Panc1 (cell line): ENCODE measurements at regions not wholly inside any gene's neighbourhood (a gene's known extent, or its start where the extent isn't known, plus 50 kb on each side); places are given as distances from the start of the nearest gene placed in this dataset.

Source experiments
- ATAC-seq: fragments of 200-7000 bp; cut with Tn5 transposase; 2 replicates; pipeline ENCODE4 v1.9.1; 2020; ENCODE audit warnings: mild to moderate bottlenecking, moderate library complexity
- BruUV-seq: library from RNA; stranded (reverse); fragments of 400-500 nt; replicated peaks from 2 replicates; lab custom pipeline; 2021; lab: Mats Ljungman, UMichigan
- CTCF ChIA-PET: fragments of 300-600 bp; sonication (Branson Sonifier 250); formaldehyde crosslinking; loops from one replicate; lab custom pipeline; 2022; ENCODE audit warnings: antibody characterized with exemption; lab: Charles Lee
- POLR2A ChIA-PET: fragments of 300-600 bp; sonication (Branson Sonifier 250); formaldehyde crosslinking; loops from one replicate; lab custom pipeline; 2022; ENCODE audit warnings: antibody characterized with exemption; lab: Charles Lee
- DNase-seq: peaks from one replicate; pipeline ENCODE4 v3.0.0-alpha.2; 2010; ENCODE audit warnings: low read depth, low spot score
- H3K27ac ChIP-seq: 2 replicates; pipeline ENCODE4 v1.5.1; 2011; ENCODE audit warnings: mild to moderate bottlenecking, low read length, inconsistent platforms
- H3K27me3 ChIP-seq: fragments of 200-500 bp; sonication (Bioruptor generic); 2 replicates; pipeline ENCODE4 v1.6.0; 2014; ENCODE audit warnings: low read length, inconsistent platforms; ENCODE audit not compliant: control insufficient read depth, insufficient read depth
- H3K36me3 ChIP-seq: fragments of 200-500 bp; sonication (Bioruptor generic); 2 replicates; pipeline ENCODE4 v1.5.1; 2014; ENCODE audit warnings: inconsistent platforms, mild to moderate bottlenecking, low read length, moderate library complexity; ENCODE audit not compliant: control insufficient read depth, insufficient read depth
- H3K4me1 ChIP-seq: 2 replicates; pipeline ENCODE4 v1.5.1; 2011; ENCODE audit warnings: inconsistent platforms, mild to moderate bottlenecking, low read length, moderate library complexity; ENCODE audit not compliant: control insufficient read depth, insufficient read depth
- H3K4me3 ChIP-seq, 2 experiments: 2 replicates each; pipeline ENCODE4 v1.5.1; 2011 to 2012; ENCODE audit warnings: low read depth in 2 of 2, low read length in 2 of 2, mild to moderate bottlenecking in 2 of 2, inconsistent platforms in 1 of 2, moderate library complexity in 1 of 2
- H3K9me3 ChIP-seq: fragments of 200-500 bp; sonication (Bioruptor generic); 2 replicates; pipeline ENCODE4 v1.5.1; 2014; ENCODE audit warnings: low read depth, mild to moderate bottlenecking, inconsistent platforms, low read length, moderate library complexity; ENCODE audit not compliant: control insufficient read depth, insufficient read depth
- CTCF ChIP-seq: fragments of 450-650 bp; IDR thresholded peaks from 2 replicates; pipeline ENCODE4 v1.5.1; 2017; ENCODE audit warnings: mild to moderate bottlenecking
- POLR2AphosphoS5 ChIP-seq: IDR thresholded peaks from 2 replicates; pipeline ENCODE4 v1.6.1; 2012; ENCODE audit warnings: mild to moderate bottlenecking, low read depth, low read length, moderate library complexity
- REST ChIP-seq, 2 experiments: IDR thresholded peaks; 2 replicates each; pipeline ENCODE4 v1.6.1; 2011 to 2012; ENCODE audit warnings: low read depth in 2 of 2, control low read depth in 1 of 2, low read length in 1 of 2, mild to moderate bottlenecking in 1 of 2, moderate library complexity in 1 of 2; ENCODE audit not compliant: insufficient read depth in 1 of 2
- TCF7L2 ChIP-seq: IDR thresholded peaks from 2 replicates; pipeline ENCODE4 v1.6.1; 2011; ENCODE audit warnings: mild to moderate bottlenecking, low read depth, low read length, inconsistent platforms
- in situ Hi-C: cut with HindIII; loops from 2 replicates; pipeline ENCODE4 v1.10.0; 2016; ENCODE audit warnings: low sequenced_read_pairs, low pct_unique_long_range_greater_than_20kb
- intact Hi-C: fragments of 100-400 bp; cut with micrococcal nuclease; formaldehyde crosslinking; loops from one replicate; pipeline ENCODE4 v1.10.0; 2022; ENCODE audit not compliant: unreplicated experiment

- Histone ChIP-seq H3K4me1 (no peaks in the 10 kb centered on the region), H3K36me3 (no peaks in the 10 kb centered on the region), H3K4me3 (no peak overlapping the region), H3K9me3 (peaks cover 7% of the 10 kb centered on the region), H3K27ac (no peak overlapping the region), H3K27me3 (no peaks in the 10 kb centered on the region)
- ChIA-PET CTCF (no interaction called here), POLR2A (no interaction called here)
- TF ChIP-seq CTCF (no peak), POLR2AphosphoS5 (no peak), REST (IDR thresholded peaks at IDR 0.05; ENCODE audit: insufficient read depth in 1 of 2, low read depth in 2 of 2, low read length in 1 of 2) (no peak), TCF7L2 (no peak)
- intact Hi-C loops: loop anchor here (10.0 kb wide), 1 partner anchor 1757 kb away; no protein-coding TSS in a partner anchor
- ATAC-seq: no peak
- in situ Hi-C loops: no loop called here
- BruUV-seq: no TSS peak
- DNase-seq: no peak
Observed at GRCh38 chr5:27962198-27962597, 923.8 kb upstream of the CDH9 start.

- DNase-seq (no peak), ATAC-seq (no peak)
- no peaks in the 10 kb centered on the region for H3K4me1 ChIP-seq
- no peaks in the 10 kb centered on the region for H3K36me3 ChIP-seq
- H3K27ac ChIP-seq: no peak overlapping the region
- CTCF ChIA-PET: no interaction called here
- in situ Hi-C loops: no loop called here
- POLR2A ChIA-PET: interaction anchor here (0.5 kb wide), 1 partner anchor 348 kb away, joined by 3 read pairs; no protein-coding TSS in a partner anchor
- no peaks in the 10 kb centered on the region for H3K27me3 ChIP-seq
- BruUV-seq: no TSS peak
- TF ChIP-seq REST (IDR thresholded peaks at IDR 0.05; ENCODE audit: insufficient read depth in 1 of 2, low read depth in 2 of 2, low read length in 1 of 2) (no peak), POLR2AphosphoS5 (no peak), TCF7L2 (no peak)
- no peaks in the 10 kb centered on the region for H3K9me3 ChIP-seq
- intact Hi-C loops: no loop called here
- no peak overlapping the region for H3K4me3 ChIP-seq
Observed at GRCh38 chr5:27947088-27947487, 908.7 kb upstream of the CDH9 start.
